Osteoblast (primary cell): ENCODE measurements at regions not wholly inside any gene's neighbourhood (a gene's known extent, or its start where the extent isn't known, plus 50 kb on each side); places are given as distances from the start of the nearest gene placed in this dataset.

Experiments used
- DNase-seq: peaks from one replicate; pipeline ENCODE4 v3.0.0; 2011; ENCODE audit warnings: low spot score, mixed read lengths; ENCODE audit not compliant: insufficient read length; ENCODE audit errors: missing footprints
- H2AFZ ChIP-seq: 2 replicates; pipeline ENCODE4 v1.6.0; 2011; ENCODE audit warnings: mild to moderate bottlenecking, low read length
- H3K27ac ChIP-seq: 2 replicates; pipeline ENCODE4 v1.5.1; 2011; ENCODE audit warnings: mild to moderate bottlenecking, low read depth, low read length, moderate library complexity
- H3K27me3 ChIP-seq: 2 replicates; pipeline ENCODE4 v1.6.0; 2012; ENCODE audit warnings: mild to moderate bottlenecking, control low read depth, inconsistent platforms, low read length, moderate library complexity; ENCODE audit not compliant: insufficient read depth
- H3K36me3 ChIP-seq: 2 replicates; pipeline ENCODE4 v1.5.1; 2011; ENCODE audit warnings: mild to moderate bottlenecking, low read length, control low read depth, moderate library complexity; ENCODE audit not compliant: insufficient read depth
- H3K4me1 ChIP-seq: 2 replicates; pipeline ENCODE4 v1.5.1; 2011; ENCODE audit warnings: mild to moderate bottlenecking, low read length, control low read depth, moderate library complexity; ENCODE audit not compliant: insufficient read depth
- H3K4me2 ChIP-seq: 2 replicates; pipeline ENCODE4 v1.6.0; 2011; ENCODE audit warnings: mild to moderate bottlenecking, low read length; ENCODE audit not compliant: insufficient read depth
- H3K4me3 ChIP-seq: fragments of 200-600 bp; sonication (generic); 3 replicates; pipeline ENCODE4 v1.5.1; 2012; ENCODE audit warnings: mild to moderate bottlenecking, low read length, inconsistent platforms; ENCODE audit not compliant: insufficient read depth
- H3K79me2 ChIP-seq: 2 replicates; pipeline ENCODE4 v1.6.0; 2012; ENCODE audit warnings: mild to moderate bottlenecking, low read length, control low read depth, inconsistent platforms; ENCODE audit not compliant: insufficient read depth
- H3K9me3 ChIP-seq: 2 replicates; pipeline ENCODE4 v1.5.1; 2011; ENCODE audit warnings: low read depth, low read length, control low read depth
- H4K20me1 ChIP-seq: 2 replicates; pipeline ENCODE4 v1.6.0; 2012; ENCODE audit warnings: mild to moderate bottlenecking, low read length, control low read depth; ENCODE audit not compliant: insufficient read depth
- TF ChIP-seq, protein P1 (sequence below): IDR thresholded peaks from 2 replicates; pipeline ENCODE4 v1.5.1; 2011; ENCODE audit warnings: mild to moderate bottlenecking, low read depth, low read length, moderate library complexity; ENCODE audit errors: extremely low read depth

DNA sequence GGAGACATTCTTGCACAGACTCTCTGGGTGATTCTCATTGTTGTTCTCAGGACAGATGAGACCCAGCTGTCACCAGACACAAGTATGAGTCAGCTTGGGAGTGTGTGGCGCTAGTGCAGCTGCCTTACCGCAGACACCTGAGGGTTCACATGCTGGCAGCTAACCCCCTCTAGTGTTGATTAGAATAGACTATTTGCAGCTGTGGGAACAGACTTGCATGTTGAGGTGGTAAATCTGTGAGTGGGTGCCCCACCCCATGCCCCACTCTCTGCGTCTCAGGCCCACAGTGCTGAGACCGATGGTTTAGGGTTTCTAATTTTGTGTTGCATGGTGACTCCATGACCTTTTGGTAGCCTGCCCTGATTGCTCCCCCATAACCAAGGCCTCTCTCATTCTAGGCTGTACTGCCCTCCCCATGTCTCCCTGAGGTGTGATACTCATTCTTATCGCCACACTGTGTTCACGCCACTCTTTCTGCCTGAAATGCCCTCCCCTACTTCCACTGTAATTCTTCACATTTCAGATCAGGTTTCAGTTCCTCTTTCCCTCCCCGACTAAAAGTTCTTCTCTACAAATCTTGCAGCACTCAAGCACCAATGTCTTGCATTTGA, 73.7 kb upstream of the KIRREL3 start:
- DNase-seq: peak; percentile 55
- Histone ChIP-seq H2AFZ (no peak overlapping the region), H3K27me3 (peaks cover 16% of the 10 kb centered on the region), H3K4me1 (no peaks in the 10 kb centered on the region), H3K4me2 (no peak overlapping the region), H3K4me3 (no peak overlapping the region), H4K20me1 (no peaks in the 10 kb centered on the region), H3K79me2 (no peaks in the 10 kb centered on the region), H3K36me3 (no peaks in the 10 kb centered on the region), H3K9me3 (no peaks in the 10 kb centered on the region), H3K27ac (no peak overlapping the region)
- TF ChIP-seq, protein P1, sequence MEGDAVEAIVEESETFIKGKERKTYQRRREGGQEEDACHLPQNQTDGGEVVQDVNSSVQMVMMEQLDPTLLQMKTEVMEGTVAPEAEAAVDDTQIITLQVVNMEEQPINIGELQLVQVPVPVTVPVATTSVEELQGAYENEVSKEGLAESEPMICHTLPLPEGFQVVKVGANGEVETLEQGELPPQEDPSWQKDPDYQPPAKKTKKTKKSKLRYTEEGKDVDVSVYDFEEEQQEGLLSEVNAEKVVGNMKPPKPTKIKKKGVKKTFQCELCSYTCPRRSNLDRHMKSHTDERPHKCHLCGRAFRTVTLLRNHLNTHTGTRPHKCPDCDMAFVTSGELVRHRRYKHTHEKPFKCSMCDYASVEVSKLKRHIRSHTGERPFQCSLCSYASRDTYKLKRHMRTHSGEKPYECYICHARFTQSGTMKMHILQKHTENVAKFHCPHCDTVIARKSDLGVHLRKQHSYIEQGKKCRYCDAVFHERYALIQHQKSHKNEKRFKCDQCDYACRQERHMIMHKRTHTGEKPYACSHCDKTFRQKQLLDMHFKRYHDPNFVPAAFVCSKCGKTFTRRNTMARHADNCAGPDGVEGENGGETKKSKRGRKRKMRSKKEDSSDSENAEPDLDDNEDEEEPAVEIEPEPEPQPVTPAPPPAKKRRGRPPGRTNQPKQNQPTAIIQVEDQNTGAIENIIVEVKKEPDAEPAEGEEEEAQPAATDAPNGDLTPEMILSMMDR: peak; percentile 36

DNA sequence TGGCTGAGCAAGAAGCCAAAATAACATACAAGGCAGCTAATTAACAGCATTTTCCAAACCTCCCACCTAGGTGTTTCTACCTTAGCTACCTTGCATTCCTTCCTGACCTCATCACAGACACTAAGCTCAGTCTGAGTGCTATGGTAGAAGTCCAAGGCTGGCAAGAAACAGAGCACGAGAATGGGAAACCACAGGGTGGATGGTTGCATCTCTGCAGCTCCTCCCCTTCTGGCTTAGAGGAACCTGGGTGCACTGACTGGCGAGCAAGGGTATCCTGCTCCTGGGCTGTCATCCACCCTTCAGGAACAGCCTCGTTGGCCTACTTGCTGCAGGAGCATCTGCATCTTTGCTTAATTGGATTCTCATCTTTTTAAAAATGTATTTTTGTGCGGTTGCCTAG, 73.1 kb upstream of the KIRREL3 start:
- TF ChIP-seq, protein P1: no peak
- DNase-seq: no peak
- Histone ChIP-seq H3K79me2 (no peaks in the 10 kb centered on the region), H3K27me3 (peaks cover 16% of the 10 kb centered on the region), H3K4me1 (no peaks in the 10 kb centered on the region), H3K36me3 (no peaks in the 10 kb centered on the region), H4K20me1 (no peaks in the 10 kb centered on the region), H3K9me3 (no peaks in the 10 kb centered on the region), H3K27ac (no peak overlapping the region), H3K4me2 (no peak overlapping the region), H2AFZ (no peak overlapping the region), H3K4me3 (no peak overlapping the region)

DNA sequence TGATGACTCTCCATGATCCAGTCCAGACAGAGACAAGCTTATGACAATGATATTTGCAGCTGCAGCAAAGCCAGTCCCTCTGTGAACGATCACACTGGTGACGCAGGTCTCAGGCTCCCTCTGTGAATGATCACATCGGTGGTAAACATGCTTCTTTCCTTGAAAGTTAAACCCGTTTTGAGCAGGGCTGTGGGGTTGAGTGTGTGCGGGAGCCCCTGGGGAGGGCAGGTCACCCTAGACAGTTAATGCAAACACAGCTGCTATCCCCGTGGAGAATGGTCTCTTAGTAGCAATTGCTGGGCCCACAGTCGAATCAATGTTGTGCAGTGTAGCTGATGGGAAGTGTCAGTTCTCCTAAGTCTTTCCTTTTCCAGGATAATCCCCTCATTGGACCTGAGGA, 71.0 kb upstream of the KIRREL3 start:
- Histone ChIP-seq H3K4me3 (no peak overlapping the region), H3K27ac (no peak overlapping the region), H3K79me2 (no peaks in the 10 kb centered on the region), H3K4me1 (no peaks in the 10 kb centered on the region), H4K20me1 (no peaks in the 10 kb centered on the region), H3K9me3 (no peaks in the 10 kb centered on the region), H2AFZ (no peak overlapping the region), H3K4me2 (no peak overlapping the region), H3K27me3 (peaks cover 25% of the 10 kb centered on the region), H3K36me3 (no peaks in the 10 kb centered on the region)
- no peak for DNase-seq
- TF ChIP-seq, protein P1: no peak

DNA sequence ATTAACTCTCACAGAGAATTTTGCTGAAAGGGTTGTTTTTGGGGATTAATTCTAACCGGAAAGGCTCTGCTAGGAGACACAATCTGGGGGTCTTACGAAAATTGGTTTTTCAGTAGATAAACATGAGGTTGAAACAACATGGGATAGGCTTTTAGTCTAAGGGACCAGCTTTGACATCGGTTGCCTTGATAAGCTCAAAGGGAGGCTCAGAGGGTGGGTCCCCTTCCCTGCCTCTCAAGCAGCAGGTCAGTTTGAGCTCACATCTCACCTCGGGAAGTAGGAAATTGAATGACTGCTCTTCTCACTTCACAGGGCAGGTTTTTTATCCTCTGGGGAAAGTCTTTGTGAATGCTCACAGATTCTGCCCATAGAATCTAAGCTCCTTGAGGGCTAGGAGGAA, 70.2 kb upstream of the KIRREL3 start:
- H3K27me3 ChIP-seq: peaks cover 25% of the 10 kb centered on the region
- no peak overlapping the region for H2AFZ ChIP-seq
- H3K4me2 ChIP-seq: no peak overlapping the region
- peaks cover 3% of the 10 kb centered on the region for H3K4me1 ChIP-seq
- no peaks in the 10 kb centered on the region for H3K36me3 ChIP-seq
- no peaks in the 10 kb centered on the region for H3K79me2 ChIP-seq
- DNase-seq: no peak
- no peak overlapping the region for H3K4me3 ChIP-seq
- TF ChIP-seq, protein P1: no peak
- no peak overlapping the region for H3K27ac ChIP-seq
- no peaks in the 10 kb centered on the region for H4K20me1 ChIP-seq
- H3K9me3 ChIP-seq: no peaks in the 10 kb centered on the region
